ENCODE measurements at regions not wholly inside any gene's neighbourhood (a gene's known extent, or its start where the extent isn't known, plus 50 kb on each side); places are given as distances from the start of the nearest gene placed in this dataset.
A peak's percentile ranks its signal among the peaks of the same experiment; 100 is the strongest.
"Not testable (repeated sequence)": the region's sequence is repeated elsewhere in the genome, so short reads cannot be mapped to it uniquely, and the experiment has no call there.

DNA sequence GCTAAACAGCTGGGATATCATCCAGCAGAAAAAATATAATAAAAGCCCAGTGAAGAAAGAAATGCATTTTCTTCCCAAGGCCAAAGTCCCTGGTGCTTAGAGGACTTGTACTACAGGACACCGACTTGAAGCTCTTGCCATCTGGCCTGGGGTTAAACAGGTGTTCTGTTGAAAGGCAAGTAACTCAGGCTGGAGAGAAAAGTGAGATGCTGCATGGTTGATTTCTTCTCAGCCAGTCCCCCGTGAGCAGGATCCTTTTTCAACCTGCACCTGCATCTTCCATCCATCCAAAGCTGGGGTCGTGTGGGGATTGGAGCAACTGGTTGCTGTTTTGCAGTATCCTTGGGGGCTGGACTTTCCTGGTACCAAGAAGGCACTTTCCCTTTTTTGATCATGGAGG lies 146.1 kb upstream of the RPS23 start:
- Histone ChIP-seq H3K27me3 (replicated peaks in 1 of 7) (no peaks in the 10 kb centered on the region), H3K27ac (no peak overlapping the region), H3K4me3 (no peak overlapping the region), H3K4me1 (peaks cover 0 to 10% (median 0%) of the 10 kb centered on the region in 6 donors), H3K9me3 (no peaks in the 10 kb centered on the region), H3K36me3 (no peaks in the 10 kb centered on the region)
- 54 to 79% (median 57%) methylated on average over 3 of the region's 3 CpGs for WGBS, 5 donors
- intact Hi-C loops (cut with DNase I; ENCODE audit: low total_unique reads): no loop called here
- TF ChIP-seq POLR2A (IDR thresholded peaks at IDR 0.05): no peak
- TF ChIP-seq POLR2AphosphoS5 (IDR thresholded peaks at IDR 0.05): no peak
- TF ChIP-seq, protein P1, sequence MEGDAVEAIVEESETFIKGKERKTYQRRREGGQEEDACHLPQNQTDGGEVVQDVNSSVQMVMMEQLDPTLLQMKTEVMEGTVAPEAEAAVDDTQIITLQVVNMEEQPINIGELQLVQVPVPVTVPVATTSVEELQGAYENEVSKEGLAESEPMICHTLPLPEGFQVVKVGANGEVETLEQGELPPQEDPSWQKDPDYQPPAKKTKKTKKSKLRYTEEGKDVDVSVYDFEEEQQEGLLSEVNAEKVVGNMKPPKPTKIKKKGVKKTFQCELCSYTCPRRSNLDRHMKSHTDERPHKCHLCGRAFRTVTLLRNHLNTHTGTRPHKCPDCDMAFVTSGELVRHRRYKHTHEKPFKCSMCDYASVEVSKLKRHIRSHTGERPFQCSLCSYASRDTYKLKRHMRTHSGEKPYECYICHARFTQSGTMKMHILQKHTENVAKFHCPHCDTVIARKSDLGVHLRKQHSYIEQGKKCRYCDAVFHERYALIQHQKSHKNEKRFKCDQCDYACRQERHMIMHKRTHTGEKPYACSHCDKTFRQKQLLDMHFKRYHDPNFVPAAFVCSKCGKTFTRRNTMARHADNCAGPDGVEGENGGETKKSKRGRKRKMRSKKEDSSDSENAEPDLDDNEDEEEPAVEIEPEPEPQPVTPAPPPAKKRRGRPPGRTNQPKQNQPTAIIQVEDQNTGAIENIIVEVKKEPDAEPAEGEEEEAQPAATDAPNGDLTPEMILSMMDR (IDR thresholded peaks at IDR 0.05 in 8 of 11, conservative IDR thresholded peaks at IDR 0.05 in 3 of 11): no peak
- DNase-seq: no peak

- no peaks in the 10 kb centered on the region for H3K36me3 ChIP-seq
- H3K9me3 ChIP-seq: no peaks in the 10 kb centered on the region
- H3K4me3 ChIP-seq: no peak overlapping the region
- no peaks in the 10 kb centered on the region for H3K27me3 ChIP-seq (replicated peaks in 1 of 7)
- TF ChIP-seq POLR2A (IDR thresholded peaks at IDR 0.05): no peak
- TF ChIP-seq, protein P1 (IDR thresholded peaks at IDR 0.05 in 8 of 11, conservative IDR thresholded peaks at IDR 0.05 in 3 of 11): no peak
- TF ChIP-seq POLR2AphosphoS5 (IDR thresholded peaks at IDR 0.05): no peak
- H3K27ac ChIP-seq: peak overlapping the region in 6 of 8 donors; percentile 1 to 57 (median 28)
- intact Hi-C loops (cut with DNase I; ENCODE audit: low total_unique reads): no loop called here
- 52 to 75% (median 62%) methylated on average over 6 of the region's 6 CpGs for WGBS, 5 donors
- peaks cover 0 to 10% (median 0%) of the 10 kb centered on the region in 6 donors for H3K4me1 ChIP-seq
- no peak for DNase-seq
These were observed 144.6 kb upstream of the RPS23 start for GRCh38 chr5:82422751-82423181.

- Histone ChIP-seq H3K27ac (peak overlapping the region in 6 of 8 donors; percentile 1 to 57 (median 28)), H3K27me3 (replicated peaks in 1 of 7) (no peaks in the 10 kb centered on the region)
- WGBS, 5 donors: 46 to 95% (median 64%) methylated on average over 2 of the region's 2 CpGs
These were observed 144.0 kb upstream of the RPS23 start for GRCh38 chr5:82422001-82422740.

GRCh38 chr5:82421119-82421518 lies 143.0 kb upstream of the RPS23 start:
- no peaks in the 10 kb centered on the region for H3K36me3 ChIP-seq
- intact Hi-C loops (cut with DNase I; ENCODE audit: low total_unique reads): no loop called here
- no peaks in the 10 kb centered on the region for H3K9me3 ChIP-seq
- H3K27me3 ChIP-seq (replicated peaks in 1 of 7): no peaks in the 10 kb centered on the region
- WGBS, 5 donors: 85 to 98% (median 97%) methylated on average over 3 of the region's 3 CpGs
- peaks cover 0 to 10% (median 0%) of the 10 kb centered on the region in 6 donors for H3K4me1 ChIP-seq
- H3K27ac ChIP-seq: no peak overlapping the region
- H3K4me3 ChIP-seq: no peak overlapping the region
- no peak for DNase-seq
- no peak for TF ChIP-seq POLR2A (IDR thresholded peaks at IDR 0.05)
- TF ChIP-seq POLR2AphosphoS5 (IDR thresholded peaks at IDR 0.05): no peak
- TF ChIP-seq, protein P1 (IDR thresholded peaks at IDR 0.05 in 8 of 11, conservative IDR thresholded peaks at IDR 0.05 in 3 of 11): no peak

More at GRCh38 chr5:82422001-82422740, 144.0 kb upstream of the RPS23 start:
- TF ChIP-seq, protein P1 (IDR thresholded peaks at IDR 0.05 in 8 of 11, conservative IDR thresholded peaks at IDR 0.05 in 3 of 11): no peak
- no peak for TF ChIP-seq POLR2A (IDR thresholded peaks at IDR 0.05)
- no peak for TF ChIP-seq POLR2AphosphoS5 (IDR thresholded peaks at IDR 0.05)
- Histone ChIP-seq H3K36me3 (no peaks in the 10 kb centered on the region), H3K4me3 (no peak overlapping the region), H3K9me3 (no peaks in the 10 kb centered on the region), H3K4me1 (peaks cover 0 to 10% (median 0%) of the 10 kb centered on the region in 6 donors)
- no peak for DNase-seq
- intact Hi-C loops (cut with DNase I; ENCODE audit: low total_unique reads): no loop called here

DNA sequence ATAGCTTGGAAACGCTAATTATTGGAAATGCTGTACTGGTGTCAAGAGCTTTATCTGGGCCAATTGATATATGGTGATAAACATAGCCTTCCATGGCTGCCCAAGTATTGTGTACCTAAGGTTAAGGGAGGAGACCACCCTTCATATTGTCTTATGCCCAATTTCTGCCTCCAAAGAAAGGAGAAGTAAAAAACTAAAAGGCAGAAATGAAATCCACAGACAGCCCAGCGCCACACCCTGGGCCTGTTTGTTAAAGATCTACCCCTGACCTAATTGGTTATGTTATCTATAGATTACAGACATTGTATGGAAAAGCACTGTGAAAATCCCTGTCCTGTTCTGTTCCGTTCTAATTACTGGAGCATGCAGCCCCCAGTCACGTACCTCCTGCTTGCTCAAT lies 142.4 kb upstream of the RPS23 start:
- H3K9me3 ChIP-seq; intact Hi-C loops (cut with DNase I; ENCODE audit: low total_unique reads); H3K4me3 ChIP-seq; H3K27me3 ChIP-seq (replicated peaks in 1 of 7); H3K27ac ChIP-seq; H3K4me1 ChIP-seq; H3K36me3 ChIP-seq; DNase-seq: not testable (repeated sequence)
- WGBS, 5 donors: 74 to 80% (median 78%) methylated on average over 4 of the region's 4 CpGs
